Neural cell (in vitro differentiated cells): ENCODE measurements at regions not wholly inside any gene's neighbourhood (a gene's known extent, or its start where the extent isn't known, plus 50 kb on each side); places are given as distances from the start of the nearest gene placed in this dataset.

Experiments used
- H2AFZ ChIP-seq: fragments of 200-600, 300-800 bp; sonication (generic), shearing (Covaris generic); 2 replicates; pipeline ENCODE4 v1.6.0; 2014; ENCODE audit warnings: low read depth, mild to moderate bottlenecking, antibody characterized with exemption, low read length, moderate library complexity
- H3F3A ChIP-seq: fragments of 200-600 bp; shearing (Covaris generic); 2 replicates; pipeline ENCODE4 v1.6.1; 2016; ENCODE audit warnings: mild to moderate bottlenecking, moderate library complexity, mixed read lengths, antibody characterized with exemption, low read length; ENCODE audit not compliant: insufficient read depth, poor library complexity, severe bottlenecking
- H3K27ac ChIP-seq: fragments of 200-600, 300-800 bp; sonication (generic), shearing (Covaris generic); 2 replicates; pipeline ENCODE4 v1.5.1; 2014; ENCODE audit warnings: mild to moderate bottlenecking, low read length, moderate library complexity
- H3K27me3 ChIP-seq: fragments of 300-800, 200-600 bp; sonication (generic), shearing (Covaris generic); 2 replicates; pipeline ENCODE4 v1.6.0; 2014; ENCODE audit warnings: mild to moderate bottlenecking, low read depth, low read length, moderate library complexity; ENCODE audit not compliant: insufficient read depth
- H3K36me3 ChIP-seq: fragments of 300-800, 200-600 bp; sonication (generic), shearing (Covaris generic); 2 replicates; pipeline ENCODE4 v1.5.1; 2014; ENCODE audit warnings: mild to moderate bottlenecking, antibody characterized with exemption, low read length, moderate library complexity; ENCODE audit not compliant: insufficient read depth
- H3K4me2 ChIP-seq: fragments of 300-800, 200-600 bp; sonication (generic), shearing (Covaris generic); 2 replicates; pipeline ENCODE4 v1.6.0; 2014; ENCODE audit warnings: mild to moderate bottlenecking, low read length
- H3K4me3 ChIP-seq: fragments of 300-800, 200-600 bp; sonication (generic), shearing (Covaris generic); 2 replicates; pipeline ENCODE4 v1.5.1; 2014; ENCODE audit warnings: mild to moderate bottlenecking, low read length, moderate library complexity
- H3K79me2 ChIP-seq: fragments of 200-600 bp; shearing (Covaris generic); replicated peaks from 2 replicates; pipeline ENCODE4 v1.6.0; 2014; ENCODE audit warnings: mild to moderate bottlenecking, low read length, moderate library complexity; ENCODE audit not compliant: insufficient read depth
- H3K9ac ChIP-seq: fragments of 300-800, 200-600 bp; sonication (generic), shearing (Covaris generic); 2 replicates; pipeline ENCODE4 v1.6.1; 2016; ENCODE audit warnings: mild to moderate bottlenecking, low read length, mixed read lengths
- H3K9me2 ChIP-seq: fragments of 200-600 bp; shearing (Covaris generic); 2 replicates; pipeline ENCODE4 v1.6.1; 2016; ENCODE audit warnings: mild to moderate bottlenecking, low read length, mixed read lengths; ENCODE audit not compliant: insufficient read depth
- H3K9me3 ChIP-seq: fragments of 200-600, 300-800 bp; sonication (generic), shearing (Covaris generic); 2 replicates; pipeline ENCODE4 v1.6.1; 2016; ENCODE audit warnings: mild to moderate bottlenecking, mixed run types, low read length, moderate library complexity, mixed read lengths
- H4K20me1 ChIP-seq: fragments of 200-600 bp; shearing (Covaris generic); 2 replicates; pipeline ENCODE4 v1.6.1; 2016; ENCODE audit warnings: mild to moderate bottlenecking, mixed run types; ENCODE audit not compliant: insufficient read depth
- CTCF ChIP-seq: fragments of 450-650 bp; IDR thresholded peaks from 2 replicates; pipeline ENCODE4 v1.5.1; 2014; ENCODE audit warnings: antibody characterized with exemption, mild to moderate bottlenecking, moderate library complexity; ENCODE audit not compliant: poor library complexity, severe bottlenecking
- EP300 ChIP-seq: fragments of 450-650 bp; conservative IDR thresholded peaks from 2 replicates; pipeline ENCODE4 v1.6.1; 2014; ENCODE audit warnings: antibody characterized with exemption, mild to moderate bottlenecking, moderate library complexity; ENCODE audit not compliant: poor library complexity, severe bottlenecking
- EZH2 ChIP-seq: fragments of 200-600, 300-800 bp; shearing (Covaris generic), sonication (generic); IDR thresholded peaks from 2 replicates; pipeline ENCODE4 v1.6.1; 2014; ENCODE audit warnings: antibody characterized with exemption, low read length, borderline replicate concordance, mild to moderate bottlenecking; ENCODE audit not compliant: insufficient read depth, poor library complexity, severe bottlenecking
- MXI1 ChIP-seq: fragments of 450-650 bp; conservative IDR thresholded peaks from 2 replicates; pipeline ENCODE4 v1.6.1; 2014; ENCODE audit warnings: antibody characterized with exemption, mild to moderate bottlenecking; ENCODE audit not compliant: poor library complexity, severe bottlenecking
- POLR2AphosphoS5 ChIP-seq: IDR thresholded peaks from 2 replicates; pipeline ENCODE4 v1.6.1; 2012
- RAD21 ChIP-seq: fragments of 450-650 bp; conservative IDR thresholded peaks from 2 replicates; pipeline ENCODE4 v1.6.1; 2014; ENCODE audit warnings: antibody characterized with exemption, mild to moderate bottlenecking, moderate library complexity
- REST ChIP-seq: IDR thresholded peaks from 2 replicates; pipeline ENCODE4 v1.6.1; 2012; ENCODE audit warnings: borderline replicate concordance
- SMC3 ChIP-seq: fragments of 450-650 bp; conservative IDR thresholded peaks from 2 replicates; pipeline ENCODE4 v1.6.1; 2014; ENCODE audit warnings: antibody characterized with exemption, mild to moderate bottlenecking, moderate library complexity; ENCODE audit not compliant: poor library complexity
- TAF1 ChIP-seq: IDR thresholded peaks from 2 replicates; pipeline ENCODE4 v1.6.1; 2012; ENCODE audit warnings: low read depth

GRCh38 chr4:121219227-121219626 is 55.1 kb upstream of the TNIP3 start:
- Histone ChIP-seq H3K27ac (no peak overlapping the region), H3K36me3 (no peaks in the 10 kb centered on the region), H3K4me3 (no peak overlapping the region), H3K9me2 (no peaks in the 10 kb centered on the region), H3K27me3 (no peaks in the 10 kb centered on the region), H4K20me1 (no peaks in the 10 kb centered on the region), H3F3A (no peaks in the 10 kb centered on the region), H3K79me2 (no peaks in the 10 kb centered on the region), H3K9me3 (no peaks in the 10 kb centered on the region), H3K4me2 (no peak overlapping the region), H2AFZ (no peak overlapping the region), H3K9ac (no peak overlapping the region)
- TF ChIP-seq RAD21 (no peak), CTCF (no peak), SMC3 (no peak), TAF1 (no peak), POLR2AphosphoS5 (no peak), EZH2 (no peak), REST (no peak), EP300 (no peak), MXI1 (no peak)

GRCh38 chr4:121217351-121217750 is 53.2 kb upstream of the TNIP3 start:
- no peaks in the 10 kb centered on the region for H3F3A ChIP-seq
- no peaks in the 10 kb centered on the region for H3K79me2 ChIP-seq
- no peak overlapping the region for H3K4me3 ChIP-seq
- TF ChIP-seq TAF1 (no peak), RAD21 (no peak), CTCF (no peak), REST (no peak), EP300 (no peak)
- no peak overlapping the region for H3K4me2 ChIP-seq
- H3K9me3 ChIP-seq = no peaks in the 10 kb centered on the region
- no peaks in the 10 kb centered on the region for H4K20me1 ChIP-seq
- no peaks in the 10 kb centered on the region for H3K27me3 ChIP-seq
- no peaks in the 10 kb centered on the region for H3K9me2 ChIP-seq
- H3K36me3 ChIP-seq = no peaks in the 10 kb centered on the region
- H2AFZ ChIP-seq = no peak overlapping the region
- H3K27ac ChIP-seq = no peak overlapping the region
- H3K9ac ChIP-seq = no peak overlapping the region
